H4 (cell line): ENCODE measurements at regions not wholly inside any gene's neighbourhood (a gene's known extent, or its start where the extent isn't known, plus 50 kb on each side); places are given as distances from the start of the nearest gene placed in this dataset.
A peak's percentile ranks its signal among the peaks of the same experiment; 100 is the strongest.

Source experiments
- DNase-seq: peaks from one replicate; pipeline ENCODE4 v3.0.0-alpha.2; 2015; ENCODE audit warnings: low spot score

DNA sequence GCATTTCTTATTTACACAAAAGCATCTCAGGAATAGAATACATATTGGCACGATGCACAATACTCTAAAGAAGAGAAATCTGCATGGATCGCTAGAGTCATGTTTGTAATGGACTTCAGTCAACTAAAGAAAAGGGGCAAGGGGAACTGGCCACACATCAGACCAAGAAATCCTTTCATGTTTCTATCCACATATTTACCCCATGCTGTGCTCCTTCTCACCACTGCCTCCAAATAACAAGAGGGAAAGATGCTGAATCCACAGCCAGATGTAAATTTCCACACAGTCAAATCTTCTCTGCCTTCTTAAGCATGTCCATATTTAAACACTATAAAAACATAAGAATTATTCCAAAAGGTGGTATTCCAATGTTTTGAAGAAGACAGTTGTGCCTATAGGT lies 67.6 kb downstream of the COX18 start:
- DNase-seq, result no peak

GRCh38 chr4:72997409-72997808 lies 72.1 kb downstream of the COX18 start:
- peak; percentile 48 for DNase-seq

- DNase-seq, result no peak
Measured at GRCh38 chr4:72994670-72995069, 74.8 kb downstream of the COX18 start.

DNA sequence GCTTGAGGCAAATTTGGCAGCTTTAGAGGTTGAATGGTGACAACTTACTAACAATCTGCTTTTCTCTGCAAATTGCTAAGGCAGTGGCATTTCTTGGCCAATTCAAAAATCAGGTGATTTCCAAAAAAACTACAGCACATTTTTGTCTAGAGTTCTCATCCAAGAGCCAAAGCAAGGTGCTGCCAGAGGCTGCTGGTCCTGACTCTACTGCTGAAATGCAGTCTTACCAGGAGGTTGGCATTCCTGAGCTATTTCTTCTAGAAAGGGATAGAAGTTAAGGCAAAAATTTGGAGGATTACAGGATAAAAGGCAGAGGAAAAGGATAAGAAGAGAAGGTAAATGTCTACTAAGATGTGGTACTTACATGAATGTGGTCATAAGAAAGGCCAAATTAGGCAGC lies 75.6 kb downstream of the COX18 start:
- no peak for DNase-seq

GRCh38 chr4:72991873-72992272 lies 77.6 kb downstream of the COX18 start:
- peak; percentile 22 for DNase-seq

GRCh38 chr4:72987741-72988729 lies 81.5 kb downstream of the COX18 start:
- DNase-seq, result no peak

DNA sequence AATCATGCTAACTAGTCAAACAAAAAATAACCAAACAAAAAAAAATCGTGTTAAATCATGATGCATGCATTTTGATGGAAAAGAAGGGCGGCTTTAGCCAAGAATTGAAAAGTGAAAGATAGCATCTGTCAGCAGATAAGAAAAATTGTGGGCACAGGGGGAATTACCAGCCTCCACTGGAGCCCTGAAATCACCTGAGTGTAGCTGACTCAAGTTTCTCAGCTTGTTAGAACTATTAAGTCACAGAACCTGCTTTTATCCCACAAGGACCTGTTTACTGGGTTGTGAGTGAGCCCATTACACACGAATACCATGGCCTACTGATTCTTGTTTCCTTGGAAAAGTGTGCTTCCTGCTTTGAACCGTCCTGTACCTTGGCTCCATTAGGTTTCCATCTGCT lies 85.2 kb downstream of the COX18 start:
- DNase-seq, result no peak

DNA sequence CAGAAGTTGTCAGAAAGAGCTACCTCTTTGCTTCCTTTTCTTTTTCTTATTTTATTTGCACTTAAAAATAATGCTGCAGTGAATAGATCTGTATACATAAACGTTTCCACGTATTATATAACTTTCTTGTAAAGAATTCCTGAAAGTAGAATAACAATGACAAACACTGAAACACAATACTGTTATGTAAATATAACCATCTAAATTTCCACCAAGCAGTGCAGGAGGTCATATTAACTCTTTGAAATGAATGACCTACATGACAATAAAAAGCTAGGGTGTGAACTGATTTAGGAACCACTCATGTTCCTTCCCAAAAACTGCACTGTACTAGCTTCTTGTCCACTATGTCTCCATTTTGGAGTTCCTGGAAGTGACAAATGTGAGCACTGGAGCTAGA lies 85.8 kb downstream of the COX18 start:
- DNase-seq, result no peak

GRCh38 chr4:72977936-72978485 lies 91.5 kb downstream of the COX18 start:
- peak; percentile 33 for DNase-seq

- no peak for DNase-seq
Measured at GRCh38 chr4:72975488-72975784, 94.1 kb downstream of the COX18 start.

DNA sequence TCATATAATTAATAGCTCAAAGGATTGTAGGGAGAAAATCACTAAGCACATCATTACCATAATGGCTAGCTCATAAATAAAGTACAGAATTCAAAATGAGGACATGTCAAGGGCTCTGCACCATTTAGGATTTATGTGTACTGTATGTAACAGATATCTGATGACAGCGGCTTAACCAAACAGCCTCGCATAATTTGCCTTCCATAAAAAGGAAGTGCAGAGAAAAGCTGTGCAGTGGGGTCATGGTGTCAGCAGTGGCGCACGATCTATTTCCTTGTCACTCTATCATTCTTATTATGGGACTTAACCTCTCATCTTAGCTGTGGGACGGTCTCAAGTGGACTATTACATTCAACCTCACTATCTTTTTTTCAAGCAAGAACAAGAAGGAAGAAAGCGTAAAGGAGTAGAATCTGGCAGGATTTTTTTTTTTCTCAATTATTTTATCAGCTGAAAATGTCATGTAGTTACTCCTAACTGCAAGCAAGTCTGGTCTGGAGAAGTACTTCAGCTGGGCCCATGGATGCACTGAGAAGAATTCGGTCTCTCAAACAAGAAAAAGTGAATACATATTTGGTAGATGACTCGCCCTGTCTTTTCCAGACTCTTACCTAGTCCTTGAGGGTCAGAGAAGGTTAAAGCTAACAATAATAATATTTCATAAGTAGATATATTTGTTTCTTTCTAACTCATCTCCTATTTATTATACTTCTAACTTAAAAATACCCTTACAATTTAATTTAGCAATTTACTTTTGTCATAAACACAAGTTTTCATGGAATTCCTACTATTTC lies 94.6 kb downstream of the COX18 start:
- no peak for DNase-seq

- DNase-seq, result peak; percentile 67
Measured at GRCh38 chr4:72971572-72971971, 97.9 kb downstream of the COX18 start.

GRCh38 chr4:72970756-72971155 lies 98.8 kb downstream of the COX18 start:
- no peak for DNase-seq

- no peak for DNase-seq
Measured at GRCh38 chr4:72969976-72970375, 99.5 kb downstream of the COX18 start.

- DNase-seq, result peak; percentile 33
Measured at GRCh38 chr4:72966652-72967051, 102.9 kb downstream of the COX18 start.

DNA sequence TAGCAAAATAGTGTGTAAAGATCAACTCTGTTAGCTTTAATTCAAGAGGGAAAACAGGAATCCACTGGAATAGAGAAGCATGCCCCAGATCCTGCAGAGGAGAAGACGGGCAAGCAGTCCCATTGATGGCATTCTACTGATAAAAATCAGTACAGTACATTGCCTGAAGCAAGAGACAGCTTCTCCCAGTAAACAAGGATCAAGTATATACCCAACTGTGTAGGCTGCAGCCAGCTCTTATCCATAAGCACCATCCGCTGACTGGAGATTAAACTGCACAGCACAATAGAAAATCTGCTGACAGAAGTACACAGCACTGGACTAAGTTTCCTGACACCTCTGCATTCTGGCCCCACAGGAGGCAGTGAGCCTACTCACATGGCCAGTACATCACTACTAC lies 110.1 kb downstream of the COX18 start:
- DNase-seq, result no peak

DNA sequence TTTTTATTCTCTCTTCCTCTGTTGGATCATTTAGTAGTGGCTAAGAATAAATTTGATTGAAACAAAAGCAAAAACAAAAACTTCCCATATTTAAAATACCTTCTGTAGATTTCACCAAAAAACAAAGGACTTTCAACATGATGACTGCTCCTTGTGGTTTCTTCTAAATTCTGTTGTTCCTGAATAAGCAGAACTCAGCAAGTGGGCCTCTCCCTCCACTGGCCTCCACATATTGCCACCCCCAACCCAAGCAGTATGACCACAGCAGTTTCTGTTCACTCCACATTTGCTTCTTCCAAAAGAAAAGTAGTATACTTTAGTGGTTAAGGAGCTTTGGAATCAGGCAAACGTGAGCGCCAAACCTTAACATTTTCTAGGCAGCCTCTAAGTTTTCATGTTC lies 114.7 kb downstream of the COX18 start:
- DNase-seq, result no peak

DNA sequence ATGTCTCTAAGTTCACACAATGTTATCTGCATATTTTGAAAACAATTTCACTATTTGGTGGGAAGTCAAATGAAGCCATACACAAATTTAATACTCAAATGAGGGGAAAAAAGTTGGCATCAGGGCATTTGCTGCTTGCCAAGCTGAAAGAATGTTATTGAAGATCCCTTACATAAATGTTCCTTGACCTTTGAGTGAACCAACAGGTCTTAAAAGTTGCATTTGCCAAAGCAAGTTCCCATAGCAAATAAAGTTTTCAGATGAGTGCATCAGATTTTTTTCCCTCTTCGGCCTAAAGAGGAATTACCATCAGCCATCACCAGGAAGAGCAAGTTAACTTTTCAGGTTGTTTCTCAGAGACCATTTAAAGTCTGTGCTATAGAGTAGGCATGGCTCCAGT lies 115.9 kb downstream of the COX18 start:
- DNase-seq, result no peak

GRCh38 chr4:72951628-72952027 lies 117.9 kb downstream of the COX18 start:
- DNase-seq, result no peak

DNA sequence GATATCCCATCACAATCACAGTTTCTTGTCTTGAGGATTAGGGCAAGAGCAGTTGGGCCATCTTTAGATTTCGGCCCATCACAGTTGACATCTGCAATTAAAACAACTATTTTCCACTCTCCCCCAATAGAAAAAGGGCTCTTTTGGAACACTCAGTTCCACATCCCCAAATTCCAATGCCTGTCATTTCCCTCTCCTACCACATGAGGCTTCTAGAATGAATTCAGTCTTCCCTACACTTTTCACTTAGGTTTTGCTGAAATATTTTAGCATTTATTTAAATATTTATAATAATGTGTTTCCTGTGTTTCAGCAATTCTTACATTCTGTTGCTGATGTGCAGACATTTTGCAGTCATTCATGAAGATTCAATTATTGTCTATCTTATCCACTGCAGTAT lies 118.4 kb downstream of the COX18 start:
- DNase-seq, result no peak

DNA sequence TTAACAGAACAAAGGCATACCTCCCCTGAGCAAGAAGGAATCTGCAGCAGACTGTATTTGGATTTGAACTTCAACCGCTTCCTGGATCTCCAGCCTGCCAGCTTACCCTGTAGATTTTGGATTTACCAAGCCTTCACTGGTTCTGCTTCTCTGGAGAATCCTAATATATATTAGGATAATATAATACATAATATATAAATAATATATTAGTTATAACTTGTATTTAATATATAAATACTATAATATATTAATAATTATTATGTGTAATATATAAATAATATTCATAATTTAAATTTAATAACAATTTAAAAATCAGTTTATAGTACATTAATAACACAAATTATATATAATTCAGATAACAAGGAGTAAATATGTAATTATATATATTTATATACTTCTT lies 121.4 kb downstream of the COX18 start:
- no peak for DNase-seq

GRCh38 chr4:72945719-72946336 lies 123.7 kb downstream of the COX18 start:
- DNase-seq, result no peak
